ENCODE measurements at regions not wholly inside any gene's neighbourhood (a gene's known extent, or its start where the extent isn't known, plus 50 kb on each side); places are given as distances from the start of the nearest gene placed in this dataset.
"Not testable (repeated sequence)": the region's sequence is repeated elsewhere in the genome, so short reads cannot be mapped to it uniquely, and the experiment has no call there.

DNA sequence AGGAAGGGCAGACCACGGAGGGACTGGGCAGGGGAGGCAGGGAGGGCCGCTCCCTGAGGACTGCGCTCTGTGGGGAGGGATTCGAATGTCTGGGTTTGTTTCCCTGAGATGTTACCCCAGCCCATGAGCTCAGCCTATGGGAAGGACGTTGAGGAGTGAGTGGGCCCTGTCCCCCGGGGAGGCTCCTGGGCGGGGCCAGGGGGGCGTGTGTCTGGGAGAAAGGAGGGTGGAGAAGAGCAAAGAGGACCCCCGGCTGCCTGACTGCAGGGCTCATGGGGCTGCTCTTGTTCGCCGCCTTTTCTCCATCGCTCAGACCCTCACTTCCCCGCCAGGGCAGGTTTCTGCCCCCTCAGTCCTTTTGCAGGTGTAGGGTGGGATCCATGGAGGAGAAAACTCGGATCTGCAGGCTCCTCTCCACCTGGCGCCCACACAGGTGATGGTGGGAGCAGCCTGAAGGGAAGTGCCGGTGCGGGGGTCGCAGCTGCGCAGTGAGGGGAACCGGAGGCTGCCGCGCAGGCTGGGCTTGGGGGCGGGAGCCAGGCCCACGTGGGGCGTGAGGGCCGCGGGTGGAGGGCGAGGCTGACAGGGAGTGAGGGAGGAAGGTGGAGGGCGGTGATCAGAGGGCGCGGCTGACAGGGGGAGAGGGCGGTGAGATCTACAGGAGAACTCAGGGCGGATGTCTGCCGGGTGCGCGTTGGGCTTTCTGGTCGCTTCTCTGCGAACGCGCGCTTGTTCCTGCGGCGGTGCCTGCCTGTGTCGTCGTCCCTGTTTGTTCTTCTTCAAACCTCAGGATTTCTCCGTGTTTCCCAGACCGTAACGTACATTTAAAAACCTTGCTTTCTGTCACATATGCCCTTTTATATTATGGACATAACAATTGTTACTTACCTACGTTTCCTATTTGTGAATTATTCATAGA, 198.2 kb upstream of the NPAP1 start:
- not testable (repeated sequence) for DNase-seq (ENCODE audit: low read depth in 2 of 3, low spot score in 2 of 3)

DNA sequence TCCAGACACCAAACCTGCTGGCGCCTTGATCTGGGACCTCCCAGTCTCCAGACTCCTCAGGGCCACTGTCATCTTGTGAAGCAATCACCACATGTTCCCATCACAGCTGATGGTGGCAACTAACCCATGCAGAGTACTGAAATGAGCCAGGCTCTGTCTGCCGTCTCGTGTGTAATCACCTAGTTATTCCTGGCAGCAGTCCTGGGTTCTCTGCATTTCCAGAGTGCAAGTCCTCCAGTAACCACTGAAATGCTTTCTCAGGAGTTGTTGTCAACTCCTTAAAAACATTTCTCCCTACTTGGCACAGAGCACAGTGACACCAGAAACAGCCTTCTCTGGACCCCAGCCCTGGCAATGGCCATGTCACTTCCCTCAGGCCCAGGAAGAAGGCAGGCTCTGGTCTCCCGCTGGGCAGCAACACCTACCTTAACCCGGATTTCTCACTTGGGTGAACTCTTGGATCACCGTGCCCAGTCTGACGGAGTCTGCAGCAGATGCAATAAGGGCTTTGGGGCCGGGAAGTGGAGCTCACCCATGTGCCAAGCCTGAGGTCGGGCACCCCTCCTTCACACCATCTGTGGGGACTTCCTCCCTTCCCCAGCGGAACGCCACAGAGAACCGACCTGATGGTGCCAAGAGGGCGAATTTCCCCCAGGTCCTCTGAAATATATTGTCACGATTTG, 189.5 kb upstream of the NPAP1 start:
- DNase-seq (ENCODE audit: low read depth in 2 of 3, low spot score in 2 of 3), result not testable (repeated sequence)

GRCh38 chr15:24488164-24488907, 187.2 kb upstream of the NPAP1 start:
- DNase-seq (ENCODE audit: low read depth in 2 of 3, low spot score in 2 of 3), result not testable (repeated sequence)

GRCh38 chr15:24505216-24505615, 170.4 kb upstream of the NPAP1 start:
- DNase-seq (ENCODE audit: low read depth in 2 of 3, low spot score in 2 of 3), result not testable (repeated sequence)

DNA sequence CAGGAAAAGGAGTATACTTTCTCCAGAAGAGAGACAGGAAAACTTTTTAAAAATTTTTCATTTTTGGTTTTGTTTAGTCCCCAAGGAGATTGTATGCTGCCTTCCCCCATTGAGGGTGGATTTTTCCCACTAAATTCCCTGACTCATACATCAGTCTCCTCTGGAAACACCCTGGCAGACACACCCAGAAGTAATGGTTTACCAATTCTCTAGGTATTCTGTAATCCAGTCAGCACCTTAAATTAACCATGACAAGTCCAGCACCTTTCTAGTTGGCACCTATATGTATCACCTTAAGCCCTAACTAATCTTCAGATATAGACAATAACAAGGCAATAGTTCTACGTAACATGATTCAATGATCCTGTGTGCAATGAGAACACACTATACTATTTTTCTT, 165.9 kb upstream of the NPAP1 start:
- not testable (repeated sequence) for DNase-seq (ENCODE audit: low read depth in 2 of 3, low spot score in 2 of 3)

DNA sequence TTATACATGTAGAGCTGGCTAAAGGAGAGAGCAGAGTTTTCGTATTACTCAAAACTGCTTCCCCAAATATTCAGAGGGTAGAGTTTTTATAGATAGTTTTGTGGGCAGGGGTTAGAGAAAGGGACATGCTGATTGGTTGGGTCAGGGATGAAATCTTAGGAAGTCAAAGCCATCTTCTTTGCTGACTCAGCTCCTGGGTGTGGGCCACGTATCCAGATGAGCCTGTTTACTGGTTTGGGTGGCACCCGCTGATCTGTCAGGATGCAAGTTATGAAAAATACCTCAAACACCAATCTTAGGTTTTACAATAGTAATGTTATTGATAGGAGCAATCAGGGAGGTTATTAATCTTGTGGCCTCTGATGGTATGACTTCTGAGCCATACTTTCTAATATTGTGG, 164.0 kb upstream of the NPAP1 start:
- DNase-seq (ENCODE audit: low read depth in 2 of 3, low spot score in 2 of 3), result not testable (repeated sequence)

DNA sequence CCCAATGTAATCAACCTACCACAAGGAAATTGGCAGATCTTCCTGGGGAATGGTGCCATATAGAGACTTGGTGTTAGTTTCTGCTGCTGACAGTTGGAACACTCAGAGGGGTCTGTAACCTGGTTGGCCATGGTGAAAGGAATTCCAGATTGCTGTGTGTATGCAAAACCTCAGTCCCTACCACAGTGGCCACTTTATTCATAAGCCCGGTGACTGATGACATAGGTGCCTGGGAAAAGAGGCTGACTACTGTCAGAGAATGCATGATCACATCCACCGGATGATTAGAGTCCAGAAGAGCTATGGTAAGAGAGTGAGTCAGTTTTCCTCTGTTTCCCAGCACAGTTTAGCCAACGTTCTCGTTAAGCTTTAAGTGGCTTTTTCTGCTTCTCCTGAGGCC, 156.8 kb upstream of the NPAP1 start:
- DNase-seq (ENCODE audit: low read depth in 2 of 3, low spot score in 2 of 3), result not testable (repeated sequence)

DNA sequence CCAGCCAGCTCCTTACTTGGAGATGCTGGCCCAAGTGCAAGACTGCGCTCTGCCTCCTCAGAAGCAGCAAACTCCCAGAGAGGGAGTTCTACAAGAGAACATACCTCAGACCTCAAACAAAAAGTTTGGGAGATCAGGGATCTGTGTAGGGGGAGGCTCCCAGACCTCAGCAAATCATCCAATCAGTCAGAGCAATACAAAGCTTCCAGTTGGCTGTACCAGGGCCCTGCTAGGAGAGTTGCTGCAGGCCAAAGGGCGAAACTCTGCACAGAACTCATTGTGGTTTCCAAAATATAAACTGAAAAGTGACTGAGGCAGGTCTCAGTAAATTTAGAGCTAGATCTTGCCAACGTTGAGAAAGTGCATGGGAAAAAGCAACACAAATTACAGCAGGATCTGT, 144.3 kb upstream of the NPAP1 start:
- DNase-seq (ENCODE audit: low read depth in 2 of 3, low spot score in 2 of 3), result not testable (repeated sequence)

- not testable (repeated sequence) for DNase-seq (ENCODE audit: low read depth in 2 of 3, low spot score in 2 of 3)
Measured at GRCh38 chr15:24534032-24534431, 141.5 kb upstream of the NPAP1 start.

- DNase-seq (ENCODE audit: low read depth in 2 of 3, low spot score in 2 of 3), result not testable (repeated sequence)
Measured at GRCh38 chr15:24557281-24557680, 118.3 kb upstream of the NPAP1 start.

GRCh38 chr15:24607636-24608035, 67.9 kb upstream of the NPAP1 start:
- no peak for DNase-seq (ENCODE audit: low read depth in 2 of 3, low spot score in 2 of 3)

- DNase-seq (ENCODE audit: low read depth in 2 of 3, low spot score in 2 of 3), result no peak
Measured at GRCh38 chr15:24617646-24618045, 57.9 kb upstream of the NPAP1 start.

- no peak for DNase-seq (ENCODE audit: low read depth in 2 of 3, low spot score in 2 of 3)
Measured at GRCh38 chr15:24621630-24622215, 53.9 kb upstream of the NPAP1 start.
